GM12872 (cell line): ENCODE measurements at regions not wholly inside any gene's neighbourhood (a gene's known extent, or its start where the extent isn't known, plus 50 kb on each side); places are given as distances from the start of the nearest gene placed in this dataset.

Experiments used
- TF ChIP-seq, protein P1 (sequence below): IDR thresholded peaks from 3 replicates; pipeline ENCODE4 v1.5.1; 2011; ENCODE audit warnings: low read depth, mild to moderate bottlenecking, low read length, moderate library complexity; ENCODE audit not compliant: insufficient read depth

DNA sequence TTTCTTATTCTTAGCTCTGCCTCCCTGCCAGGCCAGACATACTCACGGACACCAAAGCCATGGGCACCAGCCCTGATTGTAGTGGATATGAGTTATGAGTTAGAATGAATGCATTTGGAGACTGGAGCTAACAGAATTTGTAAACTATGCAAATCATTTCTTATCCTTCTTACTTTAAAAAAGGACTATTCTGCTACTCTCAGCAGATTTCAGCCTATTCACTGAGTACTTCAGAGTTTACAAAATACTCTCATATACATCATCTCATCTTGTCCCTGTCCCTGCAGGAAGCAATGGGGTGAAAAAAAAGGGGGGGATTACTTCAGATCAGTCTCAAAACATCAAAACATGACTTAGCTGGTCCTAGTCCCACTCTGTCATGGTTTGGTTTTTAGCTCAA, 541.4 kb upstream of the PLXNA2 start:
- TF ChIP-seq, protein P1, sequence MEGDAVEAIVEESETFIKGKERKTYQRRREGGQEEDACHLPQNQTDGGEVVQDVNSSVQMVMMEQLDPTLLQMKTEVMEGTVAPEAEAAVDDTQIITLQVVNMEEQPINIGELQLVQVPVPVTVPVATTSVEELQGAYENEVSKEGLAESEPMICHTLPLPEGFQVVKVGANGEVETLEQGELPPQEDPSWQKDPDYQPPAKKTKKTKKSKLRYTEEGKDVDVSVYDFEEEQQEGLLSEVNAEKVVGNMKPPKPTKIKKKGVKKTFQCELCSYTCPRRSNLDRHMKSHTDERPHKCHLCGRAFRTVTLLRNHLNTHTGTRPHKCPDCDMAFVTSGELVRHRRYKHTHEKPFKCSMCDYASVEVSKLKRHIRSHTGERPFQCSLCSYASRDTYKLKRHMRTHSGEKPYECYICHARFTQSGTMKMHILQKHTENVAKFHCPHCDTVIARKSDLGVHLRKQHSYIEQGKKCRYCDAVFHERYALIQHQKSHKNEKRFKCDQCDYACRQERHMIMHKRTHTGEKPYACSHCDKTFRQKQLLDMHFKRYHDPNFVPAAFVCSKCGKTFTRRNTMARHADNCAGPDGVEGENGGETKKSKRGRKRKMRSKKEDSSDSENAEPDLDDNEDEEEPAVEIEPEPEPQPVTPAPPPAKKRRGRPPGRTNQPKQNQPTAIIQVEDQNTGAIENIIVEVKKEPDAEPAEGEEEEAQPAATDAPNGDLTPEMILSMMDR = no peak

DNA sequence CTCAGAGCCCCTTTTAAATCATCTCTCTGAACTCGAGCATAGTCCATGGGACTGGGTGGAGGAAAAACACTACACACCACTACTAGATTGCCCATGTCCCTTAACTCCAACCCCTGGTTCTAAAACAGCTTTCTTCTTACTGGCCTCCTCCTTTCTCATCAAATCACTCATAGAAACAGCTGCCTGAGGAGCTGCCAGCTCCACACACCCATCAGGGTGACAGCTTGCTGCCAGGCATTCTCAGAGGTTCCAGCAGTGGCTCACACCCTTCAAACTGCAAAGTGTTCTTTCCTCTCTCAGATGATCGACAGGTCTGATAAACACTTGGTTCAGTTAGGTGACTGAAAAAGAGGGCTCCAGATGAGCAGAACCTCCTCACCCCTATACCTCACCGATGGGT, 543.0 kb upstream of the PLXNA2 start:
- TF ChIP-seq, protein P1 = no peak

DNA sequence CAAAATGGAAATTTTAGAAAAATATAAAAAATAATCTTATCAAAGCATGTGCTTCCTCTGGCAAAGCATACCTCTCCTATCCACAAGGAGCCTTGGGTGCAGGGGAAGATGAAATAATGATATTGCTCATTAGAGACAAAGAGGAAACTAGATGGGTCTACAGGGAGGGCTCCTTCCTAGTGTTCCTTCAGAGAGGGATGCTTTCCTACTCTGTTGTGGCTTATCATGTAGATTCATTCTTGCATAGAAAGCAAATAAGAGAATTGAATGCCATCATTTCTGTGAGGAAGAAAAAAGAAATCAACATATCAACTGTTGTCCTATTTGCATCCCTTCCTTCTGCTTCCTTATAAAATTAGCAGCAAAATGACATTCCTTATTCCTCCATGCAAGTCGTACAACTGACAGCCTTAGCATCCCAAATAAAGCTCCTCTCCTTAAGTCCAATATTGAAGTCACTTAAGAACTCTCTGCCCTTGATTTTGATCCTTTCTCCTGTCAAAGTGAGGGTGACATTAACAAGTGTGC, 543.9 kb upstream of the PLXNA2 start:
- TF ChIP-seq, protein P1 = no peak

DNA sequence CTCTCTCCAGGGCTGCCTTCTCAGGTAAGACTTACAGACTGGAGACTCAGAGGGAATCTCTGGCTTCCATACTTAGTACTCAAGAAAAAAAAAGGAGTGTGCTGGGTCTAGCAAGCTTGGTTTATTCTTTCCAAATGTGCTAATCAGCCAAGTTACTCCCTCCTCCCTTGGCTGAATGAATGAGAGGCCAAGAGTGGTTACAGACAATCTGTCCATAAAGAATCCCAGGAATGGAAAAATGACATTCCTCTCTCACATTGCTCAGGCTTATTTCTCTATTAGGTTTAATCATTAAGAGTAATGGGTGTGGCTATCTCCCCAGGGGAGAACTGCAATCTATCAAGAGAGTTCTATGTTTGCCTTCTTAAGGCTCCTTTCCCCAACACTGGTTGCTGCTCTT, 547.3 kb upstream of the PLXNA2 start:
- TF ChIP-seq, protein P1 = no peak

DNA sequence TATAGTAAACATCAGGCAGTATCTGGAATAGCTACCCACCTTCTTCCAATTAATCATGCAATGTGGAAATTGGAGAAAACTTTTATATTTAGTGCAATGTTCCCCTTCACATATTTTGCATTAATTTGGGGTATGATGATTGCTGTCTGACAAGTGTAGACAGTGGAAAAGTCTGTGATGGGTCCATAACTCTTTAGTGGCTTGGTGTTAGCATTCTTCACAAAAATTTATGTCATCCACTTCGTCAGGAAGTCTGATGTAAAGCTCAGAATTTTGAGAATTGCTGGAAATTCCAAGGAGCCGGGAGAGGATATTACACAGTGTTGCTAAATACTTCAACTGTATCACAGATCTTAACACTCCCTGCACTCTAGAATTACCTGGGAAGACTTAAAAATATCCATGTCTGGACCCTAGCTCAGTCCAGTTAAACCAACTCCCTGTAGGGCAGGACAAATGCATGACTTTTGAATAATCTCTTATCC, 549.7 kb upstream of the PLXNA2 start:
- TF ChIP-seq, protein P1 = no peak

DNA sequence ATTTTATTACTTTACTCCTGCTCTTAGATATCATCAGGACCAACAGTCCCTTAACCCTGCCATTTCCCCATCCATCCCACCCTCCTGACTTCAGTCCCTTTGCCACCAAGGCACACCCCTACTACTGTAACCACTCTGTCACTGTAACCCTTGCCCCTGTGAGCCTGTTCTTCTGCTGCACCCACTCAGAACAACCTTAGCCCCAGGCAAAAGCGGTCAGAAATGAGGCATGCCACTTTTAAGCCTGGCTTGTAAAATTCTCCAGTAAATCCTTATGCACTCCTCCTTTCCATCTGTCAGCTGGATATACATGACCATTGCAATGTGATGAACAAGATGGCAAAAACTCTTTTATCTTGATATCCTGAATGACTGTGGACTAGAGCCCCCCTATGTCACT, 555.0 kb upstream of the PLXNA2 start:
- TF ChIP-seq, protein P1 = no peak

DNA sequence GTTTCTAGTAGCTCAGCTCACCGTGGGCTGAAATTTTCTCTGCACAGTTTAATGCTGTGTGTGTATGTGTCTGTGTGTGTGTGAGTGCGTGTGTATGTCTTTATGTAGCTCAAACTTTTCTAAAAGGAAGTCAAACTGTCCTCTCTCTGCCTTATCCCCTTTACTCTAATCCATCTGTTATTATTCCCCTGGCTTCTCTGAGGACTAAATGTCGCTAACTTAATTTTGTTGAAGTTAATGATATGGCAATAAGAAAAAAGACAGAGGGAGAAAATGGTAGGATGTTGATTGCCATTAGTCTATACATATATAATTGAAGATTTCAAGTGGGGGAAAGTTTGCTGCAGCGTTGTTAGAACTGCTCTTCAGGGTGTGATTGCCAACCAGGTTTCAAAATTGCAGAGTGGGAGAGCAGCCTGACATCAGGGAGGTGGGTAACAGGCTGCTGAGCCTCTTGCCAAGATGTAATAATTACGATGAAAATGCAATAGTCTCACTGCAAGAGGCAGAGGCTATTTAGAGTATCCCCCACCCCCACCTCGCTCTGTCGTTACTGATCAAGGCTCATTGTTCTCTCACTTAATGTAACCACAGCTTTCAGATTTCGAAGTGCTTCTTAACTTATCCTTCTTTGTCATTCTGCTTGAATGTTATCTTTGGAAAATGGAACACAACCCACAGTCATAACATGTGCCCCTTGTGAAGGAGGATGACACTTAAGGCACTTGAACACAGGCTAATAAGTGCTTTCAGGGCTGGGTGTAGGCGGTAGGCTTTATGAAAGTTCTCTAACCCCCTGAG, 559.0 kb upstream of the PLXNA2 start:
- TF ChIP-seq, protein P1 = no peak
